DND-41 (cell line): ENCODE measurements at regions not wholly inside any gene's neighbourhood (a gene's known extent, or its start where the extent isn't known, plus 50 kb on each side); places are given as distances from the start of the nearest gene placed in this dataset.

Experiments
- CTCF ChIP-seq: IDR thresholded peaks from 2 replicates; pipeline ENCODE4 v1.5.1; 2012; ENCODE audit warnings: borderline replicate concordance, low read length, moderate library complexity, mild to moderate bottlenecking; ENCODE audit not compliant: poor library complexity, severe bottlenecking; ENCODE audit errors: extremely low read depth
- EZH2 ChIP-seq: IDR thresholded peaks from 3 replicates; pipeline ENCODE4 v1.6.1; 2012; ENCODE audit warnings: borderline replicate concordance, low read depth, mild to moderate bottlenecking, moderate library complexity, low read length, inconsistent platforms; ENCODE audit not compliant: severe bottlenecking

GRCh38 chr5:15026011-15026893, 154.7 kb upstream of the ANKH start:
- TF ChIP-seq CTCF (no peak), EZH2 (no peak)
